CD4-positive, alpha-beta T cell (primary cell): ENCODE measurements at regions not wholly inside any gene's neighbourhood (a gene's known extent, or its start where the extent isn't known, plus 50 kb on each side); places are given as distances from the start of the nearest gene placed in this dataset.

ENCODE experiments used
- ATAC-seq: fragments of 200-7000 bp; cut with Tn5 transposase; one replicate; pipeline ENCODE4 v1.10.0; 2022; ENCODE audit warnings: mild to moderate bottlenecking; ENCODE audit not compliant: poor library complexity
- CTCF ChIA-PET: fragments of 350-600 bp; sonication (Branson Sonifier 250); formaldehyde crosslinking; loops from one replicate; lab custom pipeline; 2021; ENCODE audit warnings: antibody characterized with exemption, inconsistent platforms; lab: Charles Lee
- POLR2A ChIA-PET: fragments of 350-600 bp; sonication (Branson Sonifier 250); formaldehyde crosslinking; loops from one replicate; lab custom pipeline; 2021; ENCODE audit warnings: antibody characterized with exemption, inconsistent platforms; lab: Charles Lee
- DNase-seq, 14 experiments: peaks; one replicate each; pipeline ENCODE4 v3.0.0-alpha.2; 2013 to 2020; ENCODE audit warnings: mixed read lengths in 2 of 14
- H3K27ac ChIP-seq, 2 donors: one replicate each; pipeline versions ENCODE4 v1.5.1 to v1.7.0; 2013; ENCODE audit warnings: low read length in 2 of 2, low read depth in 1 of 2, mild to moderate bottlenecking in 1 of 2
- H3K27me3 ChIP-seq, 2 experiments: 1 replicate in 1 of 2; 2 replicates in 1 of 2; pipeline versions ENCODE4 v1.6.1 to v1.7.0; 2013; ENCODE audit warnings: low read length in 2 of 2, control low read depth in 1 of 2, mild to moderate bottlenecking in 1 of 2, moderate library complexity in 1 of 2; ENCODE audit not compliant: insufficient read depth in 2 of 2, control insufficient read depth in 1 of 2
- H3K36me3 ChIP-seq: one replicate; pipeline ENCODE4 v1.6.1; 2013; ENCODE audit warnings: low read length, control low read depth; ENCODE audit not compliant: insufficient read depth
- H3K4me1 ChIP-seq: one replicate; pipeline ENCODE4 v1.6.1; 2013; ENCODE audit warnings: low read length, control low read depth; ENCODE audit not compliant: insufficient read depth
- H3K4me3 ChIP-seq: one replicate; pipeline ENCODE4 v1.5.1; 2013; ENCODE audit warnings: mild to moderate bottlenecking, low read length, moderate library complexity
- H3K9me3 ChIP-seq, 2 experiments: 1 replicate in 1 of 2; 2 replicates in 1 of 2; pipeline versions ENCODE4 v1.6.1 to v1.7.0; 2013; ENCODE audit warnings: low read length in 2 of 2, mild to moderate bottlenecking in 2 of 2, control low read depth in 1 of 2, moderate library complexity in 1 of 2; ENCODE audit not compliant: control insufficient read depth in 1 of 2, insufficient read depth in 1 of 2
- H3K27ac Mint-ChIP-seq: one replicate; pipeline ENCODE4 v1.8.0; 2020; ENCODE audit warnings: mixed read lengths
- H3K27me3 Mint-ChIP-seq: one replicate; pipeline ENCODE4 v1.8.0; 2021; ENCODE audit warnings: mixed read lengths
- H3K36me3 Mint-ChIP-seq: one replicate; pipeline ENCODE4 v1.8.0; 2021; ENCODE audit warnings: low read depth, mixed read lengths
- H3K4me1 Mint-ChIP-seq: one replicate; pipeline ENCODE4 v1.8.0; 2021; ENCODE audit warnings: low read depth, mixed read lengths
- H3K4me3 Mint-ChIP-seq: one replicate; pipeline ENCODE4 v1.8.0; 2020; ENCODE audit warnings: mild to moderate bottlenecking, mixed read lengths
- H3K9me3 Mint-ChIP-seq: one replicate; pipeline ENCODE4 v1.8.0; 2020; ENCODE audit warnings: mixed read lengths
- CTCF ChIP-seq: fragments of 200-600 bp; IDR thresholded peaks from one replicate; pipeline ENCODE4 v1.8.0; 2022; ENCODE audit warnings: antibody characterized with exemption, mild to moderate bottlenecking
- intact Hi-C, 2 experiments: fragments of 100-400 bp; cut with DNase I in 1 of 2; cut with micrococcal nuclease in 1 of 2; formaldehyde crosslinking; loops; one replicate each; pipeline versions ENCODE4 v1.15.1 to v1.9.0; 2023 to 2025; cut with DNase I, micrococcal nuclease

DNA sequence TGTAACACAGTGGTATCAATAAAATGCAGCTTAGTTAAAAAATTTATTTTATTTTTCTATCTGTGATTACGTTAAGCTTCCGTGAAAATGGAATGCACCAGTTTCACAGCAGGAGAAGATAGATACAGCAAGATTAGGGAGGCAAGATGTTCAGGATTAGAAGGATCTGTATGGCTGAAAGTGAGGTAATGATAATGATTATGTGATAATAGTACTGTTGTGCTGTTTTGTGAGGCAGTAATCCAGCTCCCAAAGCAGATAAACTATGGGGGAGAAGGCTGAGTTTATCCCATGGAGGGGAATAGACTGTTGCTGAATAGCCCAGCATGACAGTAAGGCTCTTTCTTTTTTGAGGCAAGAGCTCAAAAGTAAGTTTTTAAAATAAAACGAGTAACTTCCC lies 216.1 kb upstream of the PRPS1L1 start:
- H3K27ac ChIP-seq: no peak overlapping the region
- peaks cover 8% of the 10 kb centered on the region for H3K9me3 Mint-ChIP-seq
- no peaks in the 10 kb centered on the region for H3K4me1 ChIP-seq
- no peak overlapping the region for H3K4me3 ChIP-seq
- no peak for ATAC-seq
- DNase-seq: no peak
- no peaks in the 10 kb centered on the region for H3K27me3 ChIP-seq
- H3K9me3 ChIP-seq: no peaks in the 10 kb centered on the region
- no peaks in the 10 kb centered on the region for H3K36me3 Mint-ChIP-seq
- ChIA-PET CTCF (interaction anchor here (0.6 kb wide), 1 partner anchor 21 kb away, joined by 3 read pairs; no protein-coding TSS in a partner anchor), POLR2A (no interaction called here)
- peaks cover 5% of the 10 kb centered on the region for H3K27me3 Mint-ChIP-seq
- H3K36me3 ChIP-seq: no peaks in the 10 kb centered on the region
- no peaks in the 10 kb centered on the region for H3K4me1 Mint-ChIP-seq
- intact Hi-C loops: no loop called here
- no peak for TF ChIP-seq CTCF
- H3K27ac Mint-ChIP-seq: no peak overlapping the region
- H3K4me3 Mint-ChIP-seq: no peak overlapping the region

DNA sequence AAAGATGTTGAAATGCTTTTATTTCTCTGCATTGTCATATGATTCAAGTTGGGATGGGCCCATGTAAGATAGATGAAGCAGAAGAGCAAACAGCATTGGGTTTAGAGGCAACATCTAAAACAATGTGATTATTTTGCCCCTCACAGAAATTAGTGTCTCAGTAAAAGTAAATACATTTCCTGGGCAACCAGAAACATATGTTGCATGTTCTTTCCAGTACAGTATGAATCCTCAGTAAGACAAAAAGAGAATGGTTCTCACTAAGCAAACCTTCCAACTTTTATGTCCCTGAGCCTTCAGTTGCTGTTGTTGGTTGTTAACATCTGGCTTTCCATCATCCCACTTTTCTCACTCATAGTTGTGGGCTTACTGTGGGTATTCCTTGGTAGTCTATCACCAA lies 222.5 kb upstream of the PRPS1L1 start:
- no peaks in the 10 kb centered on the region for H3K27me3 ChIP-seq
- Mint-ChIP-seq H3K9me3 (peaks cover 18% of the 10 kb centered on the region), H3K4me1 (no peaks in the 10 kb centered on the region), H3K27me3 (no peaks in the 10 kb centered on the region), H3K36me3 (no peaks in the 10 kb centered on the region), H3K27ac (no peak overlapping the region), H3K4me3 (no peak overlapping the region)
- ATAC-seq (no peak), DNase-seq (no peak)
- peaks cover 0 to 15% of the 10 kb centered on the region in 2 experiments for H3K9me3 ChIP-seq
- no peak for TF ChIP-seq CTCF
- ChIA-PET POLR2A (no interaction called here), CTCF (no interaction called here)
- no peak overlapping the region for H3K4me3 ChIP-seq
- H3K36me3 ChIP-seq: no peaks in the 10 kb centered on the region
- H3K27ac ChIP-seq: no peak overlapping the region
- no peaks in the 10 kb centered on the region for H3K4me1 ChIP-seq
- intact Hi-C loops: no loop called here

- no peaks in the 10 kb centered on the region for H3K27me3 ChIP-seq
- H3K4me1 Mint-ChIP-seq: no peaks in the 10 kb centered on the region
- H3K4me3 ChIP-seq: no peak overlapping the region
- no peak overlapping the region for H3K27ac ChIP-seq
- H3K36me3 ChIP-seq: no peaks in the 10 kb centered on the region
- intact Hi-C loops: no loop called here
- H3K27ac Mint-ChIP-seq: no peak overlapping the region
- H3K36me3 Mint-ChIP-seq: no peaks in the 10 kb centered on the region
- peaks cover 4% of the 10 kb centered on the region in 2 experiments for H3K9me3 ChIP-seq
- no peak overlapping the region for H3K4me3 Mint-ChIP-seq
- no peak for DNase-seq
- H3K9me3 Mint-ChIP-seq: no peaks in the 10 kb centered on the region
- H3K27me3 Mint-ChIP-seq: no peaks in the 10 kb centered on the region
- TF ChIP-seq CTCF: no peak
- ChIA-PET CTCF (no interaction called here), POLR2A (no interaction called here)
- no peak for ATAC-seq
- H3K4me1 ChIP-seq: no peaks in the 10 kb centered on the region
Measured at GRCh38 chr7:18257711-18258110, 230.1 kb upstream of the PRPS1L1 start.
